ENCODE measurements at regions not wholly inside any gene's neighbourhood (a gene's known extent, or its start where the extent isn't known, plus 50 kb on each side); places are given as distances from the start of the nearest gene placed in this dataset.

DNA sequence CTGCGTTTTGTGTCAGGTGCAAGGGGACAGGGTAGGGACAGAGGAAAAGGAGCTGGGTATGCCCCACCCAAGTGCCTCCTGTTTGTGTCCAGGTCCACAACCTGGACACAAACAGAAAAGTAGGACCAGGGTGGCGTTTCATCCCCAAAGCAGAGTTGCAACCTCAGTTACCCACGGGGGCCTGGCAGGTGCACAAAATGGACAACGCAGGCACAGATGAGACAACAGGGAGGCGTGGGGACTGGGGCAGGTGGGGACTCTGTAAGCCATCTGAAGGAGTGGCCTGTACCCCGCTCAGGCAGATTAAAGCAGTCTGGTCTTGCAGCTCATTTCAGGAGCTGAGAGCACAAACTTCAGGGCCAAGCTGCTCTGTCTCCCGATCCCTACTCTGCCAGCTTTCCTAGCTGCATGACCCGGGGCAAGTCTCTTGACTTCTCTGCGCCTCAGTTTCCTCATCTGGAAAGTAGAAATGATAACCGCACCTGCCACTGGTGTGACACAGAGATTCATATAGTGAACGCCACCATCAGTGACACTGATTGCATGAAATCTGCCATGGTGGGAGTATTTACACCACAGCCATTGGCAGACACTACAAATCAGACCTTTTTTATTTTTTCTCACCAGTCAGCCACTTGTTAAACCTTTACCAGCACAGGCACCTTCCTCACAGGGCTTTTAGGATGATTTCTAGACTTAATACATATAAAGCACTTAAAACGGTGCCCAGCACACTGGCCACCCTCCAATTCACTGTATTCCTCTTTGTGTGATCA, 123.0 kb downstream of the PHETA1 start:
- TF ChIP-seq, protein P1, sequence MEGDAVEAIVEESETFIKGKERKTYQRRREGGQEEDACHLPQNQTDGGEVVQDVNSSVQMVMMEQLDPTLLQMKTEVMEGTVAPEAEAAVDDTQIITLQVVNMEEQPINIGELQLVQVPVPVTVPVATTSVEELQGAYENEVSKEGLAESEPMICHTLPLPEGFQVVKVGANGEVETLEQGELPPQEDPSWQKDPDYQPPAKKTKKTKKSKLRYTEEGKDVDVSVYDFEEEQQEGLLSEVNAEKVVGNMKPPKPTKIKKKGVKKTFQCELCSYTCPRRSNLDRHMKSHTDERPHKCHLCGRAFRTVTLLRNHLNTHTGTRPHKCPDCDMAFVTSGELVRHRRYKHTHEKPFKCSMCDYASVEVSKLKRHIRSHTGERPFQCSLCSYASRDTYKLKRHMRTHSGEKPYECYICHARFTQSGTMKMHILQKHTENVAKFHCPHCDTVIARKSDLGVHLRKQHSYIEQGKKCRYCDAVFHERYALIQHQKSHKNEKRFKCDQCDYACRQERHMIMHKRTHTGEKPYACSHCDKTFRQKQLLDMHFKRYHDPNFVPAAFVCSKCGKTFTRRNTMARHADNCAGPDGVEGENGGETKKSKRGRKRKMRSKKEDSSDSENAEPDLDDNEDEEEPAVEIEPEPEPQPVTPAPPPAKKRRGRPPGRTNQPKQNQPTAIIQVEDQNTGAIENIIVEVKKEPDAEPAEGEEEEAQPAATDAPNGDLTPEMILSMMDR (IDR thresholded peaks at IDR 0.05) = no peak
- TF ChIP-seq POLR2A (IDR thresholded peaks at IDR 0.05) (no peak), EP300 (IDR thresholded peaks at IDR 0.05) (no peak)

All from ovary (tissue), 3 donors.